NCI-H1694 treated with DMSO at 0.1 percent for 48 hours (cell line): ENCODE measurements at regions not wholly inside any gene's neighbourhood (a gene's known extent, or its start where the extent isn't known, plus 50 kb on each side); places are given as distances from the start of the nearest gene placed in this dataset.
A peak's percentile ranks its signal among the peaks of the same experiment; 100 is the strongest.

Source experiments
- DNase-seq: peaks from one replicate; lab custom pipeline; 2025; lab: John Stamatoyannopoulos, UW

DNA sequence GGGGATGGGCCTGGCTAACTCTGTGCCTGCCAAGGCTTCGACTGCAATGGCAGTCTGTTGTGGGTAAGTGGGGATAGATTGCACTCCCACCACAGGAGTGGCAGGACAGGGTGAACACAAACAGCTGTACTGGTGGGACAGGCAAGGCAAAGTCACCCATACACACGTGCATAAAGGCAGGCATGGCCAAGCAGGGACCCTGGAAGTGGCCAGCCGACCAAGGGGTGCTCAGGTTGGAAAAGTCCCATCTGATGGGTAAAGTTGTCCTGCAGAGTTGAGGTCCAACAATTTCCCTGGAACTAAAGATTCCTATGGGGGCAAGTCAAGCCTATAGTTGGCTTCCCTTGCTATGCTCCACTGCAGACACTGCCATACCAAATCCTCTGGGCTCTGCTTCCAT lies 1961.9 kb upstream of the ADGRL3 start:
- DNase-seq, result no peak

DNA sequence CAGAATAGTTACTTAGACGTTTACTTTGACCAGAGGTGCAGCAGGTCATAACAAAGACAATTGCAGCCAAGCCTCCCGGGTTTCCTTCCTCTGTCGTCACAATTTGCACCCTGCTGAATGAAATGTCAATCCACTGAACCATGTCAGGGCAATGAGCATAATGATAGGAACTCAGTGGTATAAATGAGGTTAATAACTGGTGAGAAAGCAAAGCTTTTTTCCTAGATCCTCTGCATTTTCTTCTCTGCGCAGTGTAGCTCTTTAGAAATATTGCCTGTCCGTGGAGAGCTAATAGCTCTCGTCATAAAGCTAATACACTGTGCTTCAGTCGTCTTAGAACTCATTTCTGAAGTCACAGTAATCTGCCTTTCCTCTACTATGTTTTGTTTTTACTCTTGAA lies 1960.1 kb upstream of the ADGRL3 start:
- DNase-seq, result no peak

DNA sequence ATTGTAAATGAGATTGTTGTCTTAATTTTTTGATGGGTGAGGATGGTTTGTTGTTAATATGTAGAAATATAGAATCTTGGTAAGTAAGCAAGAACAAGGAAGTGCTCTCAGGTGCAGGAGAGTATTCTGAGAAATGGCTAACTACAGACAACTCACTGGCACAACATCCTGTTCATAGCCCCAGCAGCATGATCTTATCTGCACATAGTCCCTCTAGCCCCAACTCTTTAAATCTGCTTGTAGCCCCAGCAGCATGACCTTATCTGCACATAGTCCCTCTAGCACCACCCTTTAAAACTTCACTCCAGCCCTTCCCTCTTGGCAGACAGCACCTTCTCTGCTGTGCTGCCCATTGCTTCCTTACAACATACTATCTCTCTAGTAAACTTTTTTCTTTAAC lies 1957.1 kb upstream of the ADGRL3 start:
- no peak for DNase-seq

DNA sequence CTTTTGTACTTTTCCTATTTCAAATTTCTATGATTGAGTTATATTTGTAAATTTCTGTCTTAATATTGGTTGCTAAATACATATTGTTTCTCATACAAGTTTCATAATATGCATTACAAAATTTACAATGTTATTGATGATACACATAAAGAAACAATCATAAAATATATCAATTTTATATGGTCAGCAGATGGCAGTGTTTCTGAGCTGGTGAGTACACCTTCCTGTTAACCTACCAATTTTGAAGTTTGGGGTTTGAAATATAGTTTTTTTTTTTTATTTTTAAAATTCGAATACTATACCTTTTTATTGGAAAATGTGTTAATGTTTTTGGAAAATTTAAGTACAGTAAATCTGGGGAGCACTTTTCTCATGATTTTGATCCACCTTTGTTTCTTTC lies 1953.1 kb upstream of the ADGRL3 start:
- DNase-seq, result peak; percentile 0

DNA sequence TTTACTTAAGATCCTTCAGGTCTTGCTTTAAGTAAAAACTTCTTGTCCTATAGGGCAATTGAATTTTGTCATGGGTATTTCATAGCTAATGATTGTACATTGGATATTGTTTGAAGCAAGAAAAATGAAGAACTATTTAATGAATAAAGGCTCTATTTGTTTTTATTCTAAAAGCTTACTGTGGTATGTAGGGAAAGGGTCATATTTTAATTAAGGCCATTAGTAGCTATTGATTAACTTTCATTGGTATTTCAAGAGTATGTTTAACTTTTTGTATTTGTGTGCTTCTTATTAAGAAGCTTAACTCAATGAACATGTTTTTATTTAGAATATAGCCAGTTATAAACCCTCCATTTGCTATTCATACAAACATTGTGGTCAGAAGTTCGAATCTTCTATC lies 1951.8 kb upstream of the ADGRL3 start:
- DNase-seq, result no peak

DNA sequence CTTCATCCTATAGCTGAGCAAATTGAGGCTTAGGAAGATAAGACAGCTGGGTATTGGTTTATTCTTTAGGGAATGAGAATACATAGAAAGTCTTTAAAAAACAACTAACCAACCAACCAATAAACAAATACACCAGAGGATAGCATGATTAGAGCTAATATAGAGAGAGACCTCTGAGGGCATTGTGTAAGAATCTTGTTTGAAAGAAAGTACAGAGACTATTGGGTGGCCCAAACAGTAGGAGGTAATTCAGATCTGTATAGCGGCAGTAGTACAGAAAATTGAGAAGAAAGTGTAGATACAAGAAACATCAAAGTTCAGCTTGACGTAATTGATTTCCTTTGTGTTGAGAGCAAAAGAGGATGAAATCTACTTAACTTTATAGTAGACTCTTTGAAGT lies 1951.0 kb upstream of the ADGRL3 start:
- no peak for DNase-seq

DNA sequence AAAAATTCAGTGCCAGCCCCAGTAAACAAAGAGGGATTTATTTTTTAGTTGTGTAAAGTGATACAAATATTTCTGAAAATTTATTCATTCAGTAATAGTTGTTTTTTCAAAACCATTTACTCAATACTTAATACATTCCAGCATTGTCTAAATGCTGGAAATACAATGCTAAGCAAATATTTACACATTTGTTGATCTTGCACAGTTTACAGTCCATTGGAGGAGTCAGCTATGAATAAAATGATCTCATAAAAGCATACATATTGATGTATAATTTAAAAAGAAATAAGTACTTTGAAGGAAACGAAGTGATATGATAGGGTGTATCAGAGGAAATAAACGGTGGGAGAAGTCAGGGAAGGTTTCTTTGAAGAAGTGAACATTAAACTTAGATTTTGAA lies 1942.1 kb upstream of the ADGRL3 start:
- no peak for DNase-seq

DNA sequence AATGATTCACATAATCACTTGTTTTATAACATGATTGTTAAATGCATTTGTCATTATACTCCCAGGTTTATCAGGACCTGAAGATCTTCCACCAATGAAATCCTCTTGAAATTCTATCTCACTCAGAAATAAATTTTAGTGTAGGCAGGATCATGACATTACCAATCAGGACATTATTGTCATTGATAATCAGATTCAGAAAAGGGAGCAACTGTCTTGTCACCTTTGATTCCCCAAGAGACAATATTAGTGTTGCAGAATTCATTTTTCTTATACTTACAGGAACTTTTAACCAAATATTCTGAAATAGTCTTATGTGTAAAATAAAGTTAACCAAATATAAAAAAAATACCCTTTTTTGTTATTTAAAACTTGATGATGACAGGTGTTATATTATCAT lies 1892.5 kb upstream of the ADGRL3 start:
- no peak for DNase-seq

DNA sequence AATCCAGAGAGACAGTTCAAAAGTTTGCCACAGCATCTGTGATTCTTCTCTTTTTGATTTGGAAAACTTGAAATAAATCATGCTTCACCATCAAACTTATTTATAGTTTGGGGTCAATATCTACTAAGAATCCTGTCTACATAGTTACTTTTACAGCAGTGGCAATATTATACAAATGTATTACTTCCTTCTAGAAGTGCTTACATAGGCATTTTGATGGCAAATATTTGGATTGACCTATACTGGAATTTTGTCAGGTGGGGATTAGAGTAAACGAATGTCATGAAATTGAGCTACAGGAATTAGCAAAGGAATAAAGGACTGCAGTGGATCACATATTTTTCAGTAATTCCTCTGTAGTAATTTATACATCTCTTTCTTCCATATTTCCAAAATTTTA lies 1885.5 kb upstream of the ADGRL3 start:
- DNase-seq, result no peak

DNA sequence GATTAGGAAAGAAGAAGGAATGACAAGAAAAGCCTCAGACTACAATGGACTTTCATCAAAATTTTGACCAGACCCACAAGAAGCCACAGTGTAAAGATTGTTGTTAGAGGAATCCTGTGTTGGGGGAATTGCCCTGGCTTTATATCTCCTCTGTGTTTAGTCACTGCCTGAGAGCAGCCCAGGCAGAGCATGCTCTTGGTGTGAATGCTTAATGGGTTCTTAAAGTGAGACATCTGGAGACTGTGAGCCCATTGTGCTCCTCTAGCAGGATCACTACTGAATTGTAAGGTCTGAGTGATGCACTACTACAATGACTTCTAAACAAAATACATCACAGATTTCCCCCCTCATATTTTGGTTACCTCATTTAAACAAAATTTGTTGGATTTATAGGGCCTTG lies 1860.5 kb upstream of the ADGRL3 start:
- DNase-seq, result no peak

DNA sequence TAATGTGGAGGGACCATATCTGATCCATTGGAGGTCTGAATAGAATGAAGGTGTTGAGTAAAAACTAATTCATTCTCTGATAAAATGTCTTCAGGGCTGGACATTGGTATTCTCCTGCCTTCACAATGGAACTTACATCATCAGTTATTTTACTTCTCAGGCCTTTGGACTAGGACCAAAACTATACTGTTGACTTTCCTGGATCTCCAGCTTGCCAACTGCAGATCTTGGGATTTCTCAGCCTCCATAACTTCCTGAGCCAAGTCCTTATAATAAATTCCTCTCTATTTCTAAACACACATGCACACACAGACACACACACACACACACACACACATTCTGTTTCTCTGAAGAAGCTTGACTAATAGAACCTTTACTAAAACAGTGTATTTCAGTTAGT lies 1858.6 kb upstream of the ADGRL3 start:
- DNase-seq, result no peak

DNA sequence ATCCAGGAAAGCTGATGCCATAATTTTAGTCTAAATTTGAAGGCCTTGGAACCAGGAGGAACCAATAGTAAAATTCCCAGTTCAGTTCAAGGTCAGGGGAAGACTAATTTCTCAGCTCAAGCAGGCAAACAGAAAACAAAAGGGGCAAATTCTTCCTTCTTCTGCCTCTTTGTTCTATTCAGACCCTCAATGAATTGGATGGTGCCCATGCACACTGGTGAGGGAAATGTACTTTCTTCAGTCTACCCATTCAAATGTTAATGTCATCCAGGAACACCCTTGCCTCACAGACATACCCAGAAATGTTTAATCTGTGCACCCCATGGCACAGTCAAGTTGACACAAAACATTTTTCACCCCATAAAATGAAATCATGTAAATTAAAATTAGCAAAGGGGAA lies 1851.2 kb upstream of the ADGRL3 start:
- DNase-seq, result no peak

DNA sequence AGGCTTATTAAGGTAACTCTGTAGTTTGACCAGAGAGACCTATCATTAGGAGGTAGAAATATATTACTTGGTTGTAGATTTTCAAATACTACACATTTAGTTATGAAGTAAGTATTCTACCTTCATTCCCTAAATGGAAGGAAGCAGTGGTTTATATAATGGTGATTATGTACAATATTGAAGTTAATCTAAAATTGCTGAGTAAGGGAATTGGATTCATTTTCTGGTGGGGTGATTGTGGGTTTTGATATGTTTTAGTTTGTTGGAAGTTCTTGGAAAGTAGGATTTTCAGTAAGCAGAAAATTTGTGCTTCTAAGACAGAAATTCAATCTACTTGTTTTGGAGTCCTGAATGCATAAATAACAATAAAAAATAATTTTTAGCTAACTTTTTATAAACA lies 1830.9 kb upstream of the ADGRL3 start:
- DNase-seq, result no peak

DNA sequence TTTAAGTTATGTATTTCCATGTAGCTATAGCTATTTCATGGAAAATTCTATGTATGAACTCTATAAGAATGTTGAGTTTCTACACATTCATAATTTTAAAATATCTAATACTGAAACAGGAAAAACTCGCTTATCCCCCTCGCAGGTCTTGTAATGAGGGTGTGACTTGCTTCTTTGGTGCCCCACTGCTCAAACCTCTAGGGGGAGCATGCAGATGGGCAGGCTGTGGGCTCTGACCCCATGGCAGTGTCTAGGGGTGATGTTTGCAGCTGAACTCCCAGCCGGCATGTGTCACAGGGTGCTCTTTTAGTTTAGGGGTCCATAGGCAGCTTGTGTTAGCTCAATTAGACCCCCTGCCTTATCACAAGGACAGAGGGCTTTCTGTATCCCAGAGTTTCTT lies 1825.7 kb upstream of the ADGRL3 start:
- DNase-seq, result no peak

DNA sequence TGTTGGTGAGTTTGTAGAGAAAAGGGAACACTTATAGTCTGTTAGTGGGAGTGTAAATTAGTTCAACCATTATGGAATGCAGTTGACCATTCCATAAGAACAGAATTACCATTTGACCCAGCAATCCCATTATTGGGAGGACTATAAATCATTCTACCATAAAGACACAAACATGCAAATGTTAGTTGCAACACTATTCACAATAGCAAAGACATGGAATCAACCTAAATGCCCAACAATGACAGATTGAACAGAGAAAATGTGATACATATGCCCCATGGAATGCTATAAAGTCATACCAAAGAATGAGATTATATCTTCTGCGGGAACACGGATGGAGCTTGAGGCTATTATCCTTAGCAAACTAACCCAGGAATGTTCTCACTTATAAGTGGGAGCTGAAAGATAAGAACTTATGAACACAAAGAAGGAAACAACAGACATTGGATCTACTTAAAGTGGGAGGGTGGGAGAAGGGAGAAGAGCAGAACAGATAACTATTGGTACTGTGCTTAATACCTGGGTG lies 1819.2 kb upstream of the ADGRL3 start:
- DNase-seq, result no peak

DNA sequence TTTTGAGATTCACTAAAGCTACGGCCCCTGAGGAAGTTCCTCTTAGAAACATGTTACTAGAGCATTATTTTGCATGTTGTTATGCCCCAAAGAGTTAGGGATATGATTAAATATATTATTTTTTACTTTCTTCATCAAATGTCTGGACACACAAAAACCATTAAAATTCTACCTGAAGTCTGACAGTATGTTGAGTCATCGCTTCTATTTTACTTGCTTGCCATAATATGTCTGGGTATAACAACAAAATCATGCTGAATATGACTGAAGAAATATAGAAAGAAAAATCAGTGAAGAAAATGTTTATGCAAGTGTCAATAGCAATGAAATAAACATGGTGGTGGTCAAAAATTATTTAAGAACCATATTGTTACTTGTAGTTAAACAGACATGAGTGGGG lies 1818.5 kb upstream of the ADGRL3 start:
- no peak for DNase-seq

DNA sequence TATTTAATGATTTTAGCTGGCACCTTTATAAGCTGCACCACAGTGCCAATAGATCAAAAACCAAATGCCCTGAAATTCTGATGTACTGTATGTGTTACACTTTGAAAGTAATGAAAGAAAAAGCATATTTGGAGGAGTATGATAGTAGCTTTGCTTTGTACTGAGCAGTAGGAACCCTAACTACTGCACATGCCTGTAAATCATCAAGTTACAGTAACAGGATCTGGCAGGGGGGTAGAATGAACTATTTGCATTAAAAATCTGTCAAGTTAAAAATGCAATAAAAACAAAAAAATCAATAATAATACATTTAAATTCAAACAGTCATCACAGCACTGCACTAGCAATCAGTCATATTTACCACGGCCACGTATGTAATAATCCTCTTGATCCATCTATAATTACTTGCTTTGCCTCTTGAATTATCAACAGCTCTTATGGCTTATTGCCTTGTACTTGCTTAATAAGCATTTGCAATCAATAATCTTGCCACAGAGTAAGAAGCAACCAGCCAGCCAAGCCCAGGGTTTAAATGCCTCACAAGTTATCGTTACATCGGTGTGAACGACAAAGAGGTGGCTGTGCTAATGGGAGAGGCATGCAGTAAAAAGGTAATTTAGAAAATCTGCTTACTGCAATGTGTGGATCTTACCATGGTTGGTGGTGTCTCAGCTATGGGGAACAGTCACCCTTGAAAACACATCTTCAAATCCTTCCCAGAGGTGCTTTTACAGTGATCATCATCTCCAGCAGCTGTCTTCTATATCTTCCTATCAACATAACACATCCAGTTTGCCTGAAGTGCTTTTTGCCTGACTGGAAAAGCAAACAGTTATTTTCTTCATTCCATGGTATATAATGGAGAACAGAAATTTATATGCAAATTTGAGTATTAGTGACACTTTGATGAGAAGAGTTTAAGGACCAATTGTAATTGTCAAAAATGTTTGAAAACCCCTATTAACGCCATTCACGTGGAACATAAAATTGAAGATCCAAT lies 1812.1 kb upstream of the ADGRL3 start:
- no peak for DNase-seq

DNA sequence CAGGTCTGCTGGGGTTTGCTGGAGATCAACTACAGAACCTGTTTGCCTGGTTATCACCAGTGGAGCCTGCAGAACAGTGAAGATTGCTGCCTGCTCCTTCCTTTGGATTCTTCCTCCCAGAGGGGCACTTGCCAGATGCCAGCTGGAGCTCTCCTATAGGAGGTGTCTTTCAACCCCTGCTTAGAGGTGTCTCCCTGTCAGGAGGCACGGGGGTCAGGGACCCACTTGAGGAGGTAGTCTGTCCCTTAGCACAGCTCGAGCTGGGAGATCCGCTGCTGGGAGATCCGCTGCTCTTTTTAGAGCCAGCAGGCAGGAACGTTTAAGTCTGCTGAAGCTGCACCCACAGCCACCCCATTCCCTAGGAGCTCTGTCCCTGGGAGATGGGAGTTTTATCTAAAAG lies 1806.3 kb upstream of the ADGRL3 start:
- no peak for DNase-seq

DNA sequence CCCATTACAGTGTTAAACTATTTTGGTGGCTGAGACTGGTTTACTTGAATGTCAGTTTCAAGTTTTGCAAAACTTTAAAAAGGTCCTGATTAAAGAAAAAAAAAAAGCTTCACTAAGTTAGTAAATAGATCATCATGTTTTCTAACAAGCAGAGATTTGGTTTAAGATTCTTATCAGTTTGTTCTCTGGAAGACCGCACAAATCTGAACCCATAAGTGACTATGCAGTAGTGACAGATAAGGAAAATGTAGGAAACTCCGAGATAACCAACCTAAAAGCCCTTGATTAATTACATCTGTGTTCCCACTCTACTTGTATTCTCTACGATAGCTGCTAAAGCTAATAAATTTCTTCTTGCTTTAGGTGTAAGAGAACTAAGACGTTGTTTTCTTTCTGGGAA lies 1799.8 kb upstream of the ADGRL3 start:
- no peak for DNase-seq

DNA sequence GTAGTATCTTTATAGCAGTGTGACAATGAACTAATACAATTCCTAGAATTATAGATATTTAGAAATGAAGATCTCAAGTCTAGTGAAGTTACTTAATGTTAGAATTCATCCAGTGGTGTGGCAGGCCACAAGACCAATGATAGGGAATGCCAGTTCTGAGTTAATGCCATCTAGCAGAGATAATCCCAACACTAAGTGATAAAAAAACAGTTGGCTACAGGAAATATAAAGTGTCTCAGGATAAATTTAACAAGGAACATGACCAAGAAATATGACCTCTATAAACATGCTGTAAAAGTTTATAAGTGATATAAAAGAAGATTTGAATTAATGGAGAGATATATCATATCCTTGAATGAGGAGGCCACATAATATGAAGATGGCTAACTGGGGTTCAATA lies 1790.5 kb upstream of the ADGRL3 start:
- DNase-seq, result no peak

DNA sequence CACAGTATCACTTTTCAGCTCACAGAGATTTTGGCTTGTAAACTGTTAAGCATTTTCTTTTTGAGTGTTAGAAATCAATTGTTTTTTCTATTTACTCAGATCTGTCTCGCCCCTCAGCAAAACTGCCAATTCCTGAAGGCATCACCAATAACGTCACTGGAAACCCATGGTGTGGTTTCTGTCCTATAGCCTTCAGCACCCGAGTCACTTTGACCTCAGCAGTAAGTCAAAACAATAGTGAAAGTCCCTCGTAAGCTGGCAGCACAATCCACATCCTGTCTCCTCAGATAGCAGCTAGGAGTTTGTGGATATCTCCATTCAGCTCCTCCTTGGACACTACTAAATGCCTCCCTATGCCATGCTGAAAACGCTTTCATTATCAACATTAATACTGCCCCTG lies 1787.4 kb upstream of the ADGRL3 start:
- no peak for DNase-seq

DNA sequence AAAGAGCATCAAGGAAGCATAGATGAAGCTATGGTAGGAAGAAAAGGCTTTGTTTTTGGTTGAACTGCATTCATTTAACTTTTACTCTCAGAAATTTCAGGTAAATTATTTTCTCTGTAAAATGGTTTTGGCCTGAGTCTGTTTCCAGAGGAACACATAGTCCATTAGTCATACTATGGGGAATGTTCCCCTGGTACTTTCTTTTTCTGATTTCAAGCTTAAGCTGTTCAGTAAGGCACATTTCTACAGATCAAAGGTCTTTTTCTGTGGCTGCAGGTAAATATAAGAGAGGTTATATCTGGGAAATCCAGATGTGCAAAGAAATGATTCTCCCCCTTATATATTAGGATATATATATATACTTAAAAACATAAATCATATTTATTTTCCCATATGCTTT lies 1744.4 kb upstream of the ADGRL3 start:
- no peak for DNase-seq

DNA sequence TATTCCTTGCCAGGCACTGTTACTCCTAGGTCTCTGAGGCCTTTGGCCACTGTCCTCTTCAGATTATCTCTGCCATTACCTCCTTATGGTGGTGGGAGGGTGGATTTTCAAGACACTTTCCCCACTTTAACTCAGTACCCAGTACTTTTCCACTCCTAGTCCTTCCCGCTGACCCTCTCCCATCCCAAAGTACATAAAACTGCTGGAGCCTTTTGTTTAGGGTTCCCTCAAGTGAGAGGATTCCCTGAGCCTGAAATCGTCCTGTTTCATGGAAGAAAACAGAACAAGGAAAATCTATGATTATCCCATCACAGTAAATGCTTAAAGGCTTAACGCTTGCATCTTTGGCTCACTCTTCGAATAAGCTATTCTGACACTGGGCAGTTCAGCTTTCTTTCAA lies 1742.5 kb upstream of the ADGRL3 start:
- DNase-seq, result no peak

DNA sequence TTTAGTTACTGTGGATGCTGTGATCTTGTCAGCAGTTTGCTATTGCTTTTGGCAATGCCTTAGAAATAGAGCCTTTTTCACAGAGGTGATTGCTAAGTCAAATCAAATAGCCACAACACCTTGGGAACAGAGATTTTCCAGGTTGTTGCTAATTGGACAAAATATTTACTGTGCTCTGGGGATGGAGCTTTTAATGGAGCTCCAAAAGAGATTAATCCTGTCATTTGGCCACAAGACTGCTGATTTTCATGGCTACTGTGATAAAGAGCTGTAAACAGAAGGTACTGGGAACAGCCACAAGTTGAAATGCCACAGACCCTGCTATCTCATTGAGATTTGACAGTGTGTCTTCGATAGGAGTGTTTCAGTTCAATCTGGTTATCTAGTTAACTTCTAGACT lies 1715.2 kb upstream of the ADGRL3 start:
- no peak for DNase-seq
